ENCODE measurements at regions not wholly inside any gene's neighbourhood (a gene's known extent, or its start where the extent isn't known, plus 50 kb on each side); places are given as distances from the start of the nearest gene placed in this dataset.

DNA sequence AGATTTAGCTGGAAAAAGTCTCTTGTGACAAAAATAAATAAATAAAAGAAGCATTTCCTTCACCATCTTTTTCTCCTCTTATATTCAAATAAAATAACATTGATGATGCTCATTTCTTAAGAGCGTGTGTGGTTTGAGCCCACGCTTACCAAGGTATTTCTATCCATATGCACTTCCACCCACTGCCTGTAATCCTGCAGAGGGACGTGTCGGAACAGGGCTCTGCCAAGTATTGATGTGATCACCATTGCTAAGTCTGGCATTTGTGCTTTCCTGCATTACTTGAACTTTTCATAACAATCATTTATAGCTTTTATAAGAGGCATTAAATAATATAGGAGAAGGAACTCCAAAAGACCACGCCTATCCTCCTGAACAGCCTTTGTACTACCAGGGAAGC is 107.6 kb downstream of the SHANK2 start:
- TF ChIP-seq, protein P1, sequence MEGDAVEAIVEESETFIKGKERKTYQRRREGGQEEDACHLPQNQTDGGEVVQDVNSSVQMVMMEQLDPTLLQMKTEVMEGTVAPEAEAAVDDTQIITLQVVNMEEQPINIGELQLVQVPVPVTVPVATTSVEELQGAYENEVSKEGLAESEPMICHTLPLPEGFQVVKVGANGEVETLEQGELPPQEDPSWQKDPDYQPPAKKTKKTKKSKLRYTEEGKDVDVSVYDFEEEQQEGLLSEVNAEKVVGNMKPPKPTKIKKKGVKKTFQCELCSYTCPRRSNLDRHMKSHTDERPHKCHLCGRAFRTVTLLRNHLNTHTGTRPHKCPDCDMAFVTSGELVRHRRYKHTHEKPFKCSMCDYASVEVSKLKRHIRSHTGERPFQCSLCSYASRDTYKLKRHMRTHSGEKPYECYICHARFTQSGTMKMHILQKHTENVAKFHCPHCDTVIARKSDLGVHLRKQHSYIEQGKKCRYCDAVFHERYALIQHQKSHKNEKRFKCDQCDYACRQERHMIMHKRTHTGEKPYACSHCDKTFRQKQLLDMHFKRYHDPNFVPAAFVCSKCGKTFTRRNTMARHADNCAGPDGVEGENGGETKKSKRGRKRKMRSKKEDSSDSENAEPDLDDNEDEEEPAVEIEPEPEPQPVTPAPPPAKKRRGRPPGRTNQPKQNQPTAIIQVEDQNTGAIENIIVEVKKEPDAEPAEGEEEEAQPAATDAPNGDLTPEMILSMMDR (IDR thresholded peaks at IDR 0.05) = no peak
- no peak for TF ChIP-seq POLR2AphosphoS5 (IDR thresholded peaks at IDR 0.05)
